T1000 (cell line): ENCODE measurements at regions not wholly inside any gene's neighbourhood (a gene's known extent, or its start where the extent isn't known, plus 50 kb on each side); places are given as distances from the start of the nearest gene placed in this dataset.

ENCODE experiments used
- DNase-seq: peaks from one replicate; lab custom pipeline; 2025; ENCODE audit warnings: mixed read lengths; lab: John Stamatoyannopoulos, UW

DNA sequence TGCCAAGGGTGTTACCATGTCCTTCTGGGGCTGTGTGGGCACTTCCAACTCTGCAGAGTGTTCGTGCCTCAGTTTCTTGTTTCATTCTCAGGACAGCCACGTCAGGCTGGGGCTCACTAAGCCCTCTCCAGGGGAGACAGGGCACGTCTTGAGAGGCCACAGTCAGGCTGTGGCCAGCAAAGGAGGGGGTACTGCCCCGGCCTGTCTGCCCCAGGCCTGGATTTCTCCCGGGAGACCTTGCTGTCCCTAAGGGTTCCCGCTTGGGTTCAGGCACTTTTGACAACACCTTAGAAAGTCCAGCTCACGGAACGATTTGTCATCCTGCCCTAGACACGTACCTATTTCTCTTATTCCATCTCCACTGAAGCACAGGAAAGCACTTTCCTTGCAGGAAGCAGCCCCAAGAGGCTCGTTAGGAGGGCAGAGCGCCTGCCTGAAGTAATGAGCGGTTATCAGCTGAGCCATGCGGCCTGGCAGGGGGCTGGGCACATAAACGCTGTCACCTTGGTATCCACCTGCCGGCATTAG is 290.4 kb upstream of the RTL1 start:
- DNase-seq = no peak

DNA sequence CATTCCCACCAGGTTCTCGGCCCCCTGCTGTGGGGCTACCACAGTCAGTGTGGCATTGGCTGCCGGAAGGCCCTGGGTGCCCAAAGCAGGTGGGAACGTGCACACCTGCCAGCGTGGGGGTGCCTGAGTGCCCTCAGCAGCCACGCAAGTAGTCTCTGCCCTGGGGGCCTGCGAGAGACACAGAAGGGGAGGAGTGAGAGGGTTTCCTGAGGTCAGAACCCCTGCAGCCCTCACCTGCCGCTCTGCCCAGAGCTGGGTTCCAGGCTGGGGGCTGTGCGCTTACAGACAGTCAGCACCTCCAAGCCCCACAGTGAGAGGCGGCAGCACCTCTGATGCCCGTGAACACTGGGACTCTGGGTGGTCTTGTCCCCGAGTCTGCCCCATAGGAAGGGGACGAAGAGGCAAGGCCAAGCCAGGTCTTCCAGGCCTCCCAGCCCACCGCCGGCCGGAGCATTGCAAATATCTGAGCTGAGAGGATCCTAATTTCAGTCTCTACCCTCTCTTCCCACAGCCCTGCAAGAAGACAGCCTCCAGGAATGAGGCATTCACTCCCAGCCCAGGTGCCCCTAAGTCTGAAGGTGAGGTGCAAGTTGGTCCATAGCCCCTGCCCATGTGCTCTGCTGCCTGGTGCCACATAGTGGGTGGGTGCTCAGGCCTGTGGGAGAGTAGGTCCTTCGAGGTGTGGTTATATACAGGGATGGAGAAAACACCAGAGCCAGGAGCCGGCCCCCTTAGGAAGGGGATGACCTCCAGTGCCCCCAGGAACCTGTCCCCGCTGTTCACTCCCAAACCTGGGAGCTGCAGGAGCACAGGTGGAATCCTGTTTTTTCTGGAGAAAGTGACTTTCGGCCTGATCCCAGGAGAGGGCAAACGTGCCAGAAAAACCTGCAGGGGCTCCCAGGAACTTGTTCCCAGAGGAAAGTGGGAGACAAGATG is 291.1 kb upstream of the RTL1 start:
- no peak for DNase-seq

DNA sequence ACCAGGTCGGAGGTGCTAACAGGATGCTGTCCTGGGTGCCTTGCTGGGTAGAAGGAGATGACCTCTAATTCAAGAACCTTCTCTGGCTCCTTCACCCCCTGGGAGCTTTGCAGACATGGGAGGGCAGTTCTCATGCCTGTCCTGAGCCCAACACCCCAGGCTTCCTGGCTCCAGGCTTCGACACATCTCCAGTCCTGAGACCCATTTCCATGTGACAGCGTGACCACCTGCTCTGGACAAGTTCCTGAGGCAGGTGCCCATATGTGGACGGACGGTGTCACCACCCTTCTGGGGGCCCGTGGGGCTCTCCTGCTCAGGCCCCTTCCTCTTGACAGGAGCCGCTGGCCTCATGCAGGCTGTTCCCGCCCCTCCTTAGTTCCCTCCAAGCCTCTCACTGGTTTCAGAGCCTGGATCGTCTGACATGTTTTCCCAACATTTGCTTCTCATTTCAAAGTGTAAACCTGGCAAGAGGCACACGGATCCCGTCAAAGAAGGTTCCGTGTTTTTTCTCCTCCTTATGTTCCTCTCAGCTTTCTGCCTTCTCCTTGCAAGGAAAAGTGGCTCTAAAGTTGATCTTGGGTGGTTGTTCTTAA is 291.9 kb upstream of the RTL1 start:
- DNase-seq = no peak

DNA sequence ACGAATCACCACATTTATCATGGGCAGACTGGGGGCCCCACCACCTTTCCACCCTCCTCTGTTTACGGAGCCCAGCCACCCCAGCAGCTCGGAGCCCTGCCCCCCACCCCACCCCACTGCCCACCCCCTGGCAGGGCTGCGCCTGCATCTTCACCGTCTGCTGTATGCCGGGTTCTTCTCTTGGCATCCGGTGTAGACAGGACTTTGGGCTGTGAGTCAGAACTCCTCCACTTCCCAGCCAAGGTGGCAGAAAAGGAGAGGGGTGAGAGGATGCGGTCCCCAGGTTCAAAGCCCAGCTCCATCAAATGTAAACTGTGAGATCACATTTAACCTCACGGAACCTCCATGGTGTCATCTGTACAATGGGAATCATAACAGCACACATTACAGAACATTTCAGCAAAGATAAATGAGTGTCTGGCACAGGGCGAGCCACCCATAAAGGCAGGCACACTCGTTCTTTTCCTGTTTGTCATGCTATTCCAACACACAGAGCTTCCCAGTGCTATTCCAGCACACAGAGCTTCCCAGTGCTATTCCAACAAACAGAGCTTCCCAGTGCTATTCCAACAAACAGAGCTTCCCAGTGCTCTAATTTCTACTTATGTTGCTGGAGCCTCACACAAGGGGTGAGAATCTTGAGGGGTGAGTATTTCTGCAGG is 292.7 kb upstream of the RTL1 start:
- no peak for DNase-seq

DNA sequence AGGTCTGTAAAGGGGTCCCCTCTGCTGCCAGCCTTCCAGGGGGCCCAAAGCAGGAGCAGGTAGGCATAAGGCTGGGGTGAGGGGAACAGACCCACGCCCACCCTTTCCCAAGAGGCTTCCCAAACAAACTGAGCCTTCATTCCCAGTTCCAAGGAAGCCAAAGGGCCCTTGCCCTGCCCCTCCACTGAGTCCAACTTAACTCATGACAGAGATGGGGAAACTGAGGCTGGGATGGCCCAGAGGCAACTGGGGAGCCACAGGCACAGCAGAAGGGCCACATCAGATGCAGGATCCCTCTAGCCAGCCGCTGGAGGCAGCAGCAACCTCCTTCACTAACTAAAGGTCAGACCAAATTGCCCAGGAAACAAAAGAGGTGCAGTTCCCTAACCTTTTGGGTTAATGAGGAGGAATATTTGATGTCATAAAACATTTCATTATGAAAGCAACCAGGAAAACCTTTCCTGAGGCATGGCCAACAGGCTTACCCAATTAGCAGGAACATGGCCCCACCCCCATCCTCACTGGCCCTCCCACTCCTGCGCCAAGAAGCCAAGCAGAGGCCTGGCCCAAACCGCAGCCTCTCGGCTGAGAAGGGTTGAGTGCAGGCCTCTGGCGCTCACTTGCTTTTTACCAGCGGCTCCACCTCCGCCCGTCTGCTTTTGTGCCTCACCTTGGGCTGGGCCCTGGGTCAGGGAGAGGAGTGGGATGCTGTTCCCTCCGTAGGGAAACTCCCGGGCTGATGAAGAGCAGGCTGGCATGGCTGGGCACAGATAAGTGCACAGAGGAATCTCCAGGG is 293.5 kb upstream of the RTL1 start:
- DNase-seq = no peak

DNA sequence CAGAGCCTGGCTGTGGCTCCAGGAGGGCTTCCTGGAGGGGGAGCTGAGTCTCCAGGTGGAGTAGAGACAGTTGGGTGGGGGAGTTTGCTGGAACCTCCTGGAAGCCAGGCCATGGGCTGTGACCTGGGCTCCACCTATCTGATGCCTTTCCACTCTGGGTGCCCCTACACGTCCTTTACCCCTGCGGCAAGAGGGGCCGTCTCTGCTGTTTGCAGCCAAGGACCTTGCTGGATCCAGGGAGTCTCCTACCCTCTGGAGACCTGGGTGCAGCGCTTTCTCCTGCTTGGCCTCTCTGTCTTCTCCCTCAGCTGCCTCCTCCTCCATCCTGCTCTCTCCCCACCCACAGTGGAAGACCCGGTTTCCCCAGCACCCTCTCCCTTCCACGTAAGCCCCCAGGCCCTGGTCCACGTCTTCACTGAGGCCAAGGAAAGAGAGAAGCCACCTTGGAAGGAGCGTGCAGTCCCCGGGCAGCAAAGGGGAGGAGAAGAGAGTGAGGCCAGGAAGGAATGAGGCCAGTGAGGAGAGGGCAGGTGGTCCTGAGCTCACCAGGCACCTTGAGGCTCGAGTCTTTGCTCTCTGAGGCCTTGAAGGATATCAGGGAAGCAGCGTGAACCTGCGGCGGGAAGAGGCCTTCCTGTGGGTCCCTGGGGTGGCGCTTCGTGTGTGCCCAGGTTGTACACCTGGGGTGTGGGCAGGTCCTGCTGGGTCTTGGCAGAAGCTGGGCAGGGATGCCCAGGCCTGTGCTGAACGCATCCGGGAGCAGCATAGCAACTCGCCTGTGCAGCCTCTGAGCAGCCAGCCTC is 294.3 kb upstream of the RTL1 start:
- DNase-seq = no peak

DNA sequence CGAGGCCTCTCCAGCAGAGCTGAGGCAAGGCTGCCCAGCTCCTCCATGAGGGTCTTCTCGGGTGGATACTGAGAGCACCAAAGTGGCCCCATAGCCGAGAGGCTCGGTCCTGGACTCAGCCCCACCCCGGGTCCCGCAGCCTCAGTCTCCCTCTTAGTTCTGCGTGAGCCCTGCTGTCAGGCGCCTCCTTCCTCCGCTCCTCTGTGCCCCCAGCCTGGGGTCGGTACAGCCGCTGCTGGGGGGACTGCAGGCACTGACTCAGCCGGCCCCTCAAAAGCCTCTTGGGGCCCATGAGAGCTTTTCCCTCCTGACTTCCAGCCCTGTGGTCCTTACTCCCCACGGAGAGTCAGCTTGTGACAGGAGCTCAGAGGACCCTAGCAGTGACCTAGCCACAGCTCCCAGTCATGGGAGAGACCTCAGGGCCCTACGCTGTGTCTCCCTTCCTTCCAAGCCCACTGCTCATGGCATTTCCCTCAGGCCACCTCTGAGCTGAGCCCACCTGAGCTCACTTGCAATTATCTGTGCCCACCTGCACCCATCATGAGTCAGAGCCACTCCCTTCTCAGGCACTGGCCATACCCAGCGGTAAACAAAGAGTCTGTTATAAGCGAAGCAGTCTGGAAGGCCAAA is 295.0 kb upstream of the RTL1 start:
- DNase-seq = no peak

DNA sequence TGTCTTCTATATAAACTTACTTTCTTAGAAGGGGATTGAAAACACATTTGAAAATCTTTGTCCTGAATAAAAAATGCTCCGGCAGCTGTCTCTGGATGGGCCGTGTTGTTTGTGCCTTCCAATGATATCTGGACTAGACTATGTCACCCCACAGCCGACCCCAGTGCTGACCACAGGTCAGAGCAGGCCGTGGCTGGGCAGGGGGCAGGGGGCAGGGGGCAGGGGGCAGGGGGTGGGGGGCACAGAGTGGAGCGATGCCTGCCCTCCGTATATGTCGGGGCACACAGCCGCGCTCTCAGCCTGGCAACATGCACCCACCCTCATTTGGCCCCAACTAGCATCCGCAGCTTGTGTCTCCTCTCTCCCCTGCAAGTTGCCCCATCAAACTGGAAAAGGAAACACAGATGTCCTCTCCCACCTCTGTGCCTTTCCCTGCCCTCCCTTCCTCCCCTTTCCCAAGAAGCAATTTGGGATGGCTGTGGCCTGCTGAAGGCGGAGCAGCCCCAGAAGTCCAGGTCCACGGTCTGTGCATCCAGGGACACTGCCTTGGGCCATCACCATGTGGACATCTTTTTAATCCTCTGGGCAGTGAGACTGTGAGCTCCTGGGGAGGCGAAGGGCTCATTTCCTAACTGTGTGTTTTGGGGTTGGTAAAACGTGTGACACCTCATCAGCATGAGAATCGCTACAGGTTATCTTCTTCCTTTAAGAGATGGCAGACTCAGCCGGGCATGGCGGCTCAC is 295.7 kb upstream of the RTL1 start:
- DNase-seq = no peak

DNA sequence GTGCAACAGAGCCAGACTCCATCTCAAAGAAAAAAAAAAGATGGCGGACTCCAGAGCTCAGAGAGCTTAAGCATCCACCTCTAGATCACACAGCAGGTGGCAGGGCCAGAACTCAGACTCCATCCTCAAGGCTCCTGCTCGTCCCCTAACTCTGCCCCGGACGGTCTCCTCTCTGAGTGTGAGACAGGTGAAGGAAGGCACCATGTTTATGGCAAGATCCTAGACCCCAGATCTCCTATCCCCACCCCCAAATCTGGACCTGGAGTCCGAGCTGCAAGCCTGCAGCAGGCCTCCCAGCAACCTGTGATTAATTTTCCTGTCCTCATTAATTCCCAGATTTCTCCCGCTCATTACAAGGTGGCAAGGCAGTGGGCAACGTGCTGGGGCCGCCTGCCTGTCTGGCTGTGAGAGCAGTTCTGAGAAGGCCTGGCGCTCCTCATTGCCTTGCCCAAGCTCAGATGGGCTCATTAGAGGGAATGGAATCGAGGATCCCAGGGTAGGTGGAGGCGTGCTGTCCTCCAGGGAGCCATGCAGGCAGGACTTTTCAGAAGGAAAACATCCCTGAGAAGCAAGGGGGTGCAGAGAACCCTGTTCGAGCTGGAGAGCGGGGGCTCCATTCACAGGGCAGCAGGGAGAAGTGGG is 296.6 kb upstream of the RTL1 start:
- no peak for DNase-seq

DNA sequence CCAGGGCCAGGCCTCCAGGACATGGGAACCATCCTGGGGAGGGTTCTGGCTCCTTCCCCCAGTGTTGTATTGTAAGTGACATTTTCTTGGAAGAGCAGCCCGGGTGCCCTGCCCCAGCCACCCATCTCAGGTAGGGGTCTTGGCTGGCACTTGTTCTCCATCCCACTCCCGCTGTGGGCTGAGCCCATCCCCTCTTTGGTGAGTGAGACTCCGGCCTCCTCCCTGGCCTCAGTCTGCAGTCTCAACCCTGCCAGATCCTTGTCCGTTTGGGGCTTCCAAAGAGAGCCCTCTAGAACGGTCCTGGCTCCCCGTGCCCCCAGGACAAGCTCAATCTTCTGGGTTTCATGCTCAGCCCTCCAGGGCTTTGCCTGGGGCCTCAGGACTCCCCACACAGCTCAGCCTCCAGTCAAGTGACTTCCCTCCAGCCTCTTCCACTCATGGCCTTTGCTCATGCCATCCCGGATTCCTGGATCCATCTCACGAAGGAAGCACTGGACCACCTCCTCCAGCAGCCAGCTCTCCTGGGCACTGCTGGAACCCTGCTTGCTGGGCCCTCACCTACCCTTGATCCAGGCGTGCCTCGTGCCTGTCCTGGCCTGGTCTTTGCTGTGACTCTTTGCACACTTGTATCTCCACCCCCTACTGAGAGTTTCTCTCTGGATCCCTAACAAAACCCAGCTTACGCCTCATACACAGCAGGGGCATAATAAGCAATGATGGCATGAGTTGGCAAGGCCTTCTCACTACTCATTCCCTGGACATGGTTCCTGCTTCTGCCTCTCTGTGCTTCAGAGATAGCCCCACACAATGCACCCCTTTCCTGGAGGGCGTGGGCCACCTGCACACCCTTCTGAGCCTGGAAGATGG is 297.4 kb upstream of the RTL1 start:
- no peak for DNase-seq

DNA sequence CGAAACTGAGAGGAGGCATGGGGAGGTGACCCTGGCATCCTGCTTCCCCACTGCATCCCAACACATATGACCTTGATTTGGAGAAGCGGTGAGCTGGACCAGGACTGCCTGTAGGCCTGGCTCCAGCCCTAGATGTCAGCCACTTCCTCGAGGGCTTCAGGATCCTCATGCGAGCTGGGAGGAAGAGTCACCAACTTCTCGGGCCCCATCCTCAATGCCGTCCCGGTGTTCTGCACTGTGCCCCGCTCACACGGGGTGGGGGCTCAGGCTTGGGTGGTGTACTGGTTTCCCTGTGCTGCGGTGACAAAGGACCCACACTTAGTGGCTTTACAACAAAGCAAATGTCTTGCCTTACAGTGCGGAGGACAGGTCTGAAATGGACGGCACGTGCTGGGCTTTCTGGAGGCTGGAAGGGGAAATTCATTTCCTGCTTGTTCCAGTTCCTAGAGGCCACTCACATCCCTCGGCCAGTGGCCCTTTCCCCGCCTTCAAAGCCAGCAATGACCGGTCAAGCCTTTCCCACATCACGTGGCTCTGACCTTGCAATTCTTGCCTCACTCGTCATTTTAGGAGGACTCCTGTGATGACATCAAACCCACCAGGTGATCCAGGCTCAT is 298.1 kb upstream of the RTL1 start:
- no peak for DNase-seq

DNA sequence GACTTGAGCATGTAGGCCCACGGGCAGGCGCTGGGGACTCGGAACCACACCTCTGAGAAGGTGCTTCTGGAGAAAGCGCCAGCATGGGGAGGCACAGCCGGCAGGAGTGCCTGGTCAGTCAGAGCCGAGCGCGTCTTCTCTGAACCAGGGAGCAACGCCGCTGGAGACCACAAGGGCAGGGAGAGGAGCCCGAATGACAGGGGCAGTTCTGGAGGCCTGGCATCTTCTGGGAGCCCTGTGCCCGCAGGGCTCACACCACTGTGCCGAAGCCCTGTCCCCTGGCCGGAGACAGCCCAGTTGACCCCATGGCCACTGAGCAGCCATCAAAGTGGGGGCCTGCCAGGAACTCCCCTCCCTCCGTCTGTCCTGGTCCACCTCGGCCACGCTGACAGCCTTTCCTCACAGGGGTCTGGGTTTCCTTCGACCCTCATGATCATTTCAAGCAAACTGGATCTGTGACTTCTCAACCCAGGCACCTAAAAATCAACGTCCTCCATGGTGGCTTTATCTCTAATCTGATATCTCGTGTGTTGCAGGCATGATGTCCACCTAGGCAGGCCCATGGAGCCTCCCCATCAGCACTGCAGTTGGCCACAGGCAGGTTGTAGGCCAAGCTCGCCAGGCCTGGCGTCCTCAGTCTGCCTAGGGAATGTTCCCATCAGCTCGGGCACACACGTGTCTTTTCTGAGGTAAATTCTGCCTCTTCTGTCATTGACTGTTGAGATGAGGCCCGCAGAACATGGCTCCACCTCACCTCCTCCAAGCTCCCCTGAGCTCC is 299.3 kb upstream of the RTL1 start:
- DNase-seq = no peak

DNA sequence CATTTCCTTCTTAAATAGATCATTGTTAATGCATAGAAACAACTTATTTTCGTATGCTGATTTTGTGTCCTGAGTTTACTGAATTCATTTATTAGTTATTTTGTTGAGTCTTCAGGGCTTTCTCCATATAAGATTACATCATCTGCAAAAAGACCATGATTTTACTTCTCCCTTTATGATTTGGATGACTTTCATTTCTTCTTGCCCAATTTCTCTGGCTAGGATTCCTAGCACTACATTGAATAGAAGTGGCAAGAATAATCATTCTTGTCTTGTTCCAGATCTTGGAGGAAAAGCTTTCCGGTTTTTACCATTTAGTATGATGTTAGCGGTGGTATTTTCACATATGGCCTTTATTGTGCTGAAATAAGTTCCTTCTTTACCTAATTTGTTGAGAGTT is 303.0 kb upstream of the RTL1 start:
- DNase-seq = no peak

DNA sequence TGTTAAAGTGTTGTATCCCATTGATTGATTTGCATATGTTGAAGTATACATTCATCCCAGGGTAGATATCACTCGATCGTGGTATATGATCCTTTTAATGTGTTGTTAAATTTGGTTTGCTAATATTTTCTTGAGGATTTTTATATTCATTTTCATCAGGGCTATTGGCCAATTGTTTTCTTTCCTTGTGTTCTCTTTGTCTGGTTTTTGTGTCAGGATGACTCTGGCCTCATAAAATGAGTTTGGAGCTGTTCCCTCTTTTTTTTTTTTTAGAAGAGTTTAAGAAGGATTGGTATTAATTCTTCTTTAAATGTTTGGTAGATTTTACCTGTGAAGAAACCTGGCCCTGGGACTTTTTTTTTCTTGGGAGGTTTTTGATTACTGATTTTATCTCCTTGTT is 303.5 kb upstream of the RTL1 start:
- no peak for DNase-seq

DNA sequence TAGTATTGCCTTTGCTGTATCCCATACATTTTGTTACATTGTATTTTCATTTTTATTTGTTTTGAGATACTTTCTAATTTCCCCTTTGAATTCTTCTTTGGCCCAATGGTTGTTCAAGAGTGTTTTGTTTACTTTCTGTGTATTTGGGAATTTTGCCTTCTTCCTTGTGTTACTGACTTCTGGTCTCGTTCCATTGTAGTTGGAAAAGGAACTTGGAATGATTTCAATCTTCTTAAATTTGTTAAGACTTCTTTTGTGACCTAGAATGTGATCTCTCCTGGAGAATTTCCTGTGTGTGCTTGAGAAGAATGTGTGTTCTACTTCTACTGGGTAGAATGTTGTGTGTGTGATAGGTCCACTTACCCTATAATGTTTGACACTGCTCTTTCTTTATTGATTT is 304.4 kb upstream of the RTL1 start:
- DNase-seq = no peak

DNA sequence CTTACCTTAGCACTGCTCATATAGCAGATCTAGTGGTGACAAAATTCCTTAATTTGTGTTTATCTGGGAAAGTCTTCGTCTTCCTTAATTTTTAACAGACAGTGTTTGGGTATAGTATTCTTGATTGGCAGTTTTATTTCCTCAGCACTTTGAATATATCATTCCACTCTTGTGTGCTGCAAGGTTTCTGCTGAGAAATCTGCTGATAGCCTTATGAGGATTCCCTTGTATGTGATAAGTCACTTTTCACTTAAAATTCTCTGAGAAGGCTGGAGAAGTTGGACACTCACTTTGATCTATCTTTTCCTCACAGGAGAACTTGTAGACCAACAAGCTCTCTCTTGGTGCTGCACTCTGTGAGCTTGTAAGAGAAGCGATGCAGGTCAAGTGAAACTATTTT is 306.1 kb upstream of the RTL1 start:
- no peak for DNase-seq

DNA sequence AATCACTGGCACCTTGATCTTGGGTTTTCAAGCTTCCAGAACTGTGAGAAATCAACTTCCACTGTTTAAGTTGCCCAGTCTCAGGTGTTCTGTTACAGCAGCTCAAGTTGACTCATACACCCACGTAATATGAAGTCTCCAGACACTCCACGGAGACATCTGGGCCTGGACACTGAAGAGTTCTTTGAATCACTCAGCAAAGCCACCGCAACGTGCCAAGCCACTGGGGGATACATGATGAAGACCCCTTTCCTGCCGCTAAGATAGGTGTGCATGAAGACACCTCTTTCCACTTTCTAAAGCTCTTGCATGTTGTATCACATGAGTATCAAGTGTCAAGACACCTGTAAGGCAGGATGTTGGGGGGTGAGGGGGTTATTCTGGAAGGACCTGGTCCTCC is 311.7 kb upstream of the RTL1 start:
- no peak for DNase-seq
